NT2/D1 (cell line): ENCODE measurements at regions not wholly inside any gene's neighbourhood (a gene's known extent, or its start where the extent isn't known, plus 50 kb on each side); places are given as distances from the start of the nearest gene placed in this dataset.

Experiments used
- SUZ12 ChIP-seq: IDR thresholded peaks from 2 replicates; pipeline ENCODE4 v1.6.1; 2011; ENCODE audit not compliant: insufficient read length, insufficient read depth; ENCODE audit errors: extremely low read depth
- ZNF274 ChIP-seq: IDR thresholded peaks from 2 replicates; pipeline ENCODE4 v1.6.1; 2011; ENCODE audit warnings: mild to moderate bottlenecking, low read depth, low read length

DNA sequence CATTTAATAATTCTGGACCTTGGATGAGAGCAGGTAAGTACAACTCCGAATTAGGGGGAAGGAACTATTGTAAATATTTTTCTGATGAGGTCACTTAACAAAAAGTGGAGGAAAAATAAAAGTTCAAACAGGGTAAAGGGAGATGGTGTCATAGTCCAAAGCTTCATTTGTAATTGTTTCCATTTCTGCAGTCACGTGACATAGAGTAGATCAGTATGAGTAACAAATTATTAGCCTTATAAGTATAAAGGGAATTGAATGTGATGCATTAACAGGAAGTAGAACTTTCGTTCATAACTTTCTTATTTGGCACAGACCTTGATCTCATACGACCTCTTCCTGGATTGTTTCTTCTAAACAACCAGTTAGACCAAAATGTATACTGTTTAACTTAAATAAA, 347.2 kb upstream of the TPK1 start:
- TF ChIP-seq SUZ12 (no peak), ZNF274 (no peak)
